ENCODE measurements at regions not wholly inside any gene's neighbourhood (a gene's known extent, or its start where the extent isn't known, plus 50 kb on each side); places are given as distances from the start of the nearest gene placed in this dataset.

DNA sequence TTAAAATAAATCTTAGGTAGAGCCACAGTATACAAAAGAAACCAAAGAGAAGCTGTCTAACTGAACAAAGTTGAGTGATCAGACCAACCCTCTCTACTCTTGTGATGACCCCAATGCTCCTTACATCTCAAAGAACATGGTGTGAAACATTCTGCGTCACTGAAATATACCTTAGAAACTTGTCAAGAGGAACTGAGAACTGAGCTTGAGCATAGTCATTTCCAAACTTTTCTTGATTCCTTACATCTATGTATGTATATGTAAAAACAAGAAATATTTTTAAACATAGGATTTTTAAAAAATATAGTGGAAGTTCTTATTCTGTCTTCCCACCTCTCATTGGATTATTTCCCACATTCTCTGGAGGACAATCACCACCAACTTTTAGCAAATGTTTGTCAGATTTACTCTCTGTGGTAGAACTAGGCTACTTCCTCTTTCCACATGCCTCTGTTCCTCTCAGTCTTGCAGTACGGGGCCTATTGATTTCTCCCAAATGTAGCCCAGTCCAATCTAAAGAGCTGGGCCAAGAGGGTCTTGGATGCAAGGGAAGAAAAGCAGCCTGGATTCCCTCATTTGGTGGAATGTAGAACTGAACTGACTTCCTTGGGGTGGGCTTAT is 98.2 kb upstream of the HHIP start:
- no peak overlapping the region for H3K4me3 Mint-ChIP-seq
- no peak for DNase-seq (ENCODE audit: extremely low spot score, unreplicated experiment)
- H3K27ac Mint-ChIP-seq = no peak overlapping the region
- H3K9me3 Mint-ChIP-seq = peaks cover 5% of the 10 kb centered on the region
- no peaks in the 10 kb centered on the region for H3K27me3 Mint-ChIP-seq
- TF ChIP-seq, protein P1, sequence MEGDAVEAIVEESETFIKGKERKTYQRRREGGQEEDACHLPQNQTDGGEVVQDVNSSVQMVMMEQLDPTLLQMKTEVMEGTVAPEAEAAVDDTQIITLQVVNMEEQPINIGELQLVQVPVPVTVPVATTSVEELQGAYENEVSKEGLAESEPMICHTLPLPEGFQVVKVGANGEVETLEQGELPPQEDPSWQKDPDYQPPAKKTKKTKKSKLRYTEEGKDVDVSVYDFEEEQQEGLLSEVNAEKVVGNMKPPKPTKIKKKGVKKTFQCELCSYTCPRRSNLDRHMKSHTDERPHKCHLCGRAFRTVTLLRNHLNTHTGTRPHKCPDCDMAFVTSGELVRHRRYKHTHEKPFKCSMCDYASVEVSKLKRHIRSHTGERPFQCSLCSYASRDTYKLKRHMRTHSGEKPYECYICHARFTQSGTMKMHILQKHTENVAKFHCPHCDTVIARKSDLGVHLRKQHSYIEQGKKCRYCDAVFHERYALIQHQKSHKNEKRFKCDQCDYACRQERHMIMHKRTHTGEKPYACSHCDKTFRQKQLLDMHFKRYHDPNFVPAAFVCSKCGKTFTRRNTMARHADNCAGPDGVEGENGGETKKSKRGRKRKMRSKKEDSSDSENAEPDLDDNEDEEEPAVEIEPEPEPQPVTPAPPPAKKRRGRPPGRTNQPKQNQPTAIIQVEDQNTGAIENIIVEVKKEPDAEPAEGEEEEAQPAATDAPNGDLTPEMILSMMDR (conservative IDR thresholded peaks at IDR 0.05) = no peak
- no peaks in the 10 kb centered on the region for H3K4me1 Mint-ChIP-seq (ENCODE audit: unreplicated experiment)
- no peaks in the 10 kb centered on the region for H3K36me3 Mint-ChIP-seq

GRCh38 chr4:144556636-144557035 is 89.3 kb upstream of the HHIP start:
- Mint-ChIP-seq H3K36me3 (no peaks in the 10 kb centered on the region), H3K4me3 (no peak overlapping the region), H3K9me3 (no peaks in the 10 kb centered on the region), H3K4me1 (ENCODE audit: unreplicated experiment) (peaks cover 1% of the 10 kb centered on the region), H3K27ac (no peak overlapping the region), H3K27me3 (no peaks in the 10 kb centered on the region)
- TF ChIP-seq, protein P1 (conservative IDR thresholded peaks at IDR 0.05) = no peak
- DNase-seq (ENCODE audit: extremely low spot score, unreplicated experiment) = no peak

DNA sequence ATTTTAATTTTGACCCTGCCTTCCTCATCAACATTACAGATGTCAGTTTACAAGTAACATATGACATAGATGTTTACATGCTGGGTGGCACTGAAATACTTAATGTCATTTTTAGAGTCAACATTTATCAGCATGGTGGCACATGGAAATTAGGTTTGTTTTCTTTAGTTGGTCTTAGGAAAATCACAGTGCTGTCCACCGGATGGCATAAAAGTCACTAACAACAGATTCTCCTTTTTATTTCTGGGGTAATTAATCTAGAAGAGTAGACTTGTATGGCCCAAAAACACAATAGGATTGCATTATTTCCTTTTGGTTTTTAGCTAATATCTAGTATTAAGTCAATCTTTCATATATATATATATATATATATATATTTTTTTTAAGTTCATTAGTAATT is 88.6 kb upstream of the HHIP start:
- TF ChIP-seq, protein P1 (conservative IDR thresholded peaks at IDR 0.05) = no peak
- no peak for DNase-seq (ENCODE audit: extremely low spot score, unreplicated experiment)

GRCh38 chr4:144562019-144562705 is 83.8 kb upstream of the HHIP start:
- no peaks in the 10 kb centered on the region for H3K27me3 Mint-ChIP-seq
- no peak overlapping the region for H3K4me3 Mint-ChIP-seq
- H3K36me3 Mint-ChIP-seq = no peaks in the 10 kb centered on the region
- DNase-seq (ENCODE audit: extremely low spot score, unreplicated experiment) = no peak
- H3K4me1 Mint-ChIP-seq (ENCODE audit: unreplicated experiment) = peaks cover 8% of the 10 kb centered on the region
- TF ChIP-seq, protein P1 (conservative IDR thresholded peaks at IDR 0.05) = no peak
- H3K27ac Mint-ChIP-seq = no peak overlapping the region
- H3K9me3 Mint-ChIP-seq = no peaks in the 10 kb centered on the region

More for the DNA sequence above, 88.6 kb upstream of the HHIP start:
- peaks cover 6% of the 10 kb centered on the region for H3K4me1 Mint-ChIP-seq (ENCODE audit: unreplicated experiment)
- no peaks in the 10 kb centered on the region for H3K36me3 Mint-ChIP-seq
- no peak overlapping the region for H3K4me3 Mint-ChIP-seq
- no peaks in the 10 kb centered on the region for H3K27me3 Mint-ChIP-seq
- H3K27ac Mint-ChIP-seq = no peak overlapping the region
- H3K9me3 Mint-ChIP-seq = no peaks in the 10 kb centered on the region

DNA sequence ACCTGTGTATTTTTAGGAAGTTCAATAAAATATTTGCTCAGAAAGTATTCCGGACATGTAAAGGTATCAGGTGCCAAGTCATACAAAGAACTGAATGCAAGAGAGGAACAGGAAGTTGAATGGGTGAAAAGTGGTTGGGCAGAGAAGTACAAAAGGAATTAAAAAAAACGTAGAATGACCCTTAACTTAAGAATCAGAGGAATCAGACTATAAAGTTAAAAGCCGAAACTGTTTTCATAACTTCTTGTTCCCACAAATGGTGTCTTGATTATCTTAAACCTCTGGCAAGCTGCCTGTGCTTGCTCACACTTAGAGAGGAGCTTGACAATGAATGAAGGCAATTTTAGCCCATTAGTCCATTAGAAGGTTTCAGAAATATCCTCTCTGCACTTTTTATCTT is 81.6 kb upstream of the HHIP start:
- H3K27me3 Mint-ChIP-seq = no peaks in the 10 kb centered on the region
- no peak overlapping the region for H3K4me3 Mint-ChIP-seq
- TF ChIP-seq, protein P1 (conservative IDR thresholded peaks at IDR 0.05) = no peak
- H3K36me3 Mint-ChIP-seq = no peaks in the 10 kb centered on the region
- no peak overlapping the region for H3K27ac Mint-ChIP-seq
- peaks cover 8% of the 10 kb centered on the region for H3K4me1 Mint-ChIP-seq (ENCODE audit: unreplicated experiment)
- DNase-seq (ENCODE audit: extremely low spot score, unreplicated experiment) = no peak
- no peaks in the 10 kb centered on the region for H3K9me3 Mint-ChIP-seq

Measured in type B pancreatic cell (in vitro differentiated cells).